ENCODE measurements at regions not wholly inside any gene's neighbourhood (a gene's known extent, or its start where the extent isn't known, plus 50 kb on each side); places are given as distances from the start of the nearest gene placed in this dataset.
"Not testable (repeated sequence)": the region's sequence is repeated elsewhere in the genome, so short reads cannot be mapped to it uniquely, and the experiment has no call there.

DNA sequence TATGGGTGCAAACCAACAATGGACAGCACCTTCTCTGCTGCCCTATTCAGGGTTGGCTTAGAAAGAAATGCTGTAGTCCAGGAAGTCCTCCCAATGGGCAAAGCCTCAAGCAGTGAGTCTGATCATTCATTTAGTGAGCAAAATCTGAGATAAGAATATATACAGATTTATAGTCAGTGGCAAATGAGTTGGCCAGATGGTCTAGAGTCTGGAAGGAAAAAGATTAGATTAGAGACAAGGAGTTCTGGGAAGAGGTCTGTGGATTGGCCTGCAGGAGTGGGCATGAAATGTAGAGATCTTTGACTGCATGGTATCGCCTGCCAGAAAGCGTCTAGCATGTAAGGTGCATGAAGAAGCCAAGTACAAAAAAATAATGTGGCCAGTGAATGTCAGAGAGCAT is 201.9 kb upstream of the PTER start:
- Mint-ChIP-seq H3K27ac (no peak overlapping the region), H3K36me3 (no peaks in the 10 kb centered on the region), H3K4me3 (no peak overlapping the region), H3K4me1 (ENCODE audit: low read depth) (no peaks in the 10 kb centered on the region), H3K9me3 (ENCODE audit: low read depth) (no peaks in the 10 kb centered on the region), H3K27me3 (peaks cover 10% of the 10 kb centered on the region)

DNA sequence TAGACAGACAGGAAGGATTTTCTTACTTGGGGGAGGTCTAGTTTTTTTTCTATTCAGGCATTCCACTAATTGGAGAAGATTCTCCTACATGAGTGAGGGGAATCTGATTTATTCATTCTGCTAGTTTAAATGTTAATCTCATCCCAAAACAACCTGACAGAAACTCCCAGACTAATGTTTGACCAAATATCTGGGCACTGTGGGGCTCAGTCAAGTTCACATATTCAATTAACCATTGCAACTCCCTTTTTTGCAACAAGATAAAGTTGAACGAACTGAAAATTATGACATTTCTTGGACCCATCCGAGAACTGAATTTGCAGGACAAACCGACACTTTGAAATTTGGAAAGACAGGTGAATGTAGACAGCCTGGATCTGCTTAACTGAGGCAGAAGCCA is 194.4 kb upstream of the PTER start:
- Mint-ChIP-seq H3K4me3 (no peak overlapping the region), H3K27me3 (peaks cover 2% of the 10 kb centered on the region), H3K36me3 (no peaks in the 10 kb centered on the region), H3K27ac (no peak overlapping the region), H3K4me1 (ENCODE audit: low read depth) (no peaks in the 10 kb centered on the region), H3K9me3 (ENCODE audit: low read depth) (no peaks in the 10 kb centered on the region)

DNA sequence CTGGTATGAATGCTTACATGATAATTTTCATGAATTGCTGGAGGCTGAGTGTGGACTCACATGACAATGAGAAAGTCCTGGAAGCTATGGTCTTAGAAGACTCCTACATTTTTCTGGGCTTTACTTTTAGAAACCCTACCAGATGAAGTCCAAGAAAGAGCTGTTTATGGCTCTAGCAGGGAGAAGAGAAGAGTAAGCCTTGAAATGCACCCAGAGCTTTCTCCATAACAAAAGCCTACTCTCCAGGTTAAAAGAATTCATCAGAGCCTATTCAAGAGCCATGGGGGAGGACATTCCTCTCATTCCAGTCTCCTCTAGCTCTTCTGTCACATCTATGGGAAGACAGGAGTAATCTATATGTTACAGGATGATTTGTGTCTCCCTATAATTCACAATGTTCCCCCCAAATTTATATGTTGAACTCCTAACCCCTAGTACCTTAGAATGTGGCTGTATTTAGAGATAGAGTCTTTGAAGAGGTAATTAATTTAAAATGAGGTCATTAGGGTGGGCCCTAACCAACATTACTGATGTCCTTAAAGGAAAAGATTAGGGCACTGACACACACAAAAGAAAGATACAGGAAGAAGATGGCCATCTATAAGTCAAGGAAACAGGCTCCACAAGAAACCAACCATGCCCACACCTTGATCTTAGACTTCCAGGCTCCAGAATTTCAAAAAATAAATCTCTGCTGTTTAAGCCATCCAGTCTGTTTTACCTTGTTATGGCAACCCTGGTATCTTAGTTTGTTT is 193.8 kb upstream of the PTER start:
- no peaks in the 10 kb centered on the region for H3K36me3 Mint-ChIP-seq

DNA sequence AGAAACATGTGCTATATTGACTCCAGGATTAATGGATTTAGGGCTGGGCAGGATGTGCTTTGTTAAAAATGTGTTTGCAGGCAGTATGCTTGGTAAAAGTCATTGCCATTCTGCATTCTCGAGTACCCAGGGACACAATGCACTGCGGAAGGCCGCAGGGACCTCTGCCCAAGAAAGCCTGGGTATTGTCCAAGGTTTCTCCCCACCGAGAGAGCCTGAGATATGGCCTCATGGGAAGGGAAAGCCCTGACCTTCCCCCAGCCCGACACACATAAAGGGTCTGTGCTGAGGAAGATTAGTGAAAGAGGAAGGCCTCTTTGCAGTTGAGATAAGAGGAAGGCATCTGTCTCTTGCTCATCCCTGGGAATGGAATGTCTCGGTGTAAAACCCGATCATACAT is 186.7 kb upstream of the PTER start:
- H3K36me3 Mint-ChIP-seq; H3K27ac Mint-ChIP-seq; H3K27me3 Mint-ChIP-seq; H3K4me3 Mint-ChIP-seq; H3K4me1 Mint-ChIP-seq (ENCODE audit: low read depth): not testable (repeated sequence)
- H3K9me3 Mint-ChIP-seq (ENCODE audit: low read depth): peaks cover 14% of the 10 kb centered on the region

More for the DNA sequence above, 193.8 kb upstream of the PTER start:
- peaks cover 2% of the 10 kb centered on the region for H3K27me3 Mint-ChIP-seq
- H3K4me1 Mint-ChIP-seq (ENCODE audit: low read depth): no peaks in the 10 kb centered on the region
- no peak overlapping the region for H3K4me3 Mint-ChIP-seq
- no peak overlapping the region for H3K27ac Mint-ChIP-seq
- H3K9me3 Mint-ChIP-seq (ENCODE audit: low read depth): no peaks in the 10 kb centered on the region

DNA sequence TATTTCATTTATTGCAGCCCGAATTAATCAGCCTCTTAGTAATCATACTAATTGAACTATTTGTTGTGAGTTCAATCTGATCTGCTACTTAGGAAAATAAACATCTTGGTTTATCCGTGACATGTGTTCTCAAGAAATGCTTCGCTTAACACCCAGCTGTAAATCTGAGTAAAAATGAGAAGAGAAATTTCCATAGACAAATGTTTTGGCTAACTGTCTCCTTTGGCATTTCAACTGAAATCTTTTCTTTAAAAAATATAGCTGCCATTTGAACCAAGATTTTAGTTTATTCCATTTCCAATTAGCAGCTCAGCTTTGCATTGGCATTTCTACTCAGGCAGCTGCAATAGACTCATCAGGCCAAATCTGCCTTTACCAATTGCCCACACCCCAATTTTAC is 180.5 kb upstream of the PTER start:
- Mint-ChIP-seq H3K9me3 (ENCODE audit: low read depth) (peaks cover 18% of the 10 kb centered on the region), H3K27ac (no peak overlapping the region), H3K4me1 (ENCODE audit: low read depth) (no peaks in the 10 kb centered on the region), H3K36me3 (no peaks in the 10 kb centered on the region), H3K4me3 (no peak overlapping the region), H3K27me3 (peaks cover 2% of the 10 kb centered on the region)

DNA sequence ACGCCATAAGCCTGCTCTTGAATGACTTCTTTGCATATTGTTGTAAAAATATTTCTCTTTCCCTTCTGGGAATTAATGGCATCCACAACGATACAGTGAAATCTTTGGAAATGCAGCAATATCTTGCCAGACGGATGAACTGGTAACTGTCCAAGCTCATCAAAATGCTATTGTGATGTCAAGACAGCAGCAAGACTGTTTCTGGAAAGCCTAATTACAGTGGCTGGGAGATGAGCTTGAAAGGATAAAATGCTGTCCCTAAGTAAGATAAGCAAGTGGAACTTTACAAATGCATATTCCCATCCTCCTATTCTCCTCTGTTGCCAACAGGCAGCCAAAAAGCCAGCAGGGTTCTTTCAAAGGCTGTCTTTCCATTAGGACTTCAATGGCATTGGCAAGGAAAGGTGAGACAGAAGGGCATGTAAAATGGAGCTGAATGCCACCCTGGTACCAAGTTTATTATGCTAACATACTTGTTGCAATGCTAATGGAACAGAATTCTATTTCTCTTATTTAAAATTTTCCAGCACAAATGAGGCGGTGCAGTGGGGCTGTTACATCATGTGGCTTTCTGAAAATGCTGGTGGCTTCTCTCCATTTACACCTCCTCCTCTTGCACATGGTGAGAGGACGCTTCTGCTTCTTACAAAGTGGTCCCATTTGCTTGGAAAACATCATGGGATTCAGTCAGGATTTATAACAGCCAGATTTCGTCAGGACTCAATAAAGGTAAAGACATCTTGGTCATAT is 178.3 kb upstream of the PTER start:
- H3K27ac Mint-ChIP-seq: no peak overlapping the region

DNA sequence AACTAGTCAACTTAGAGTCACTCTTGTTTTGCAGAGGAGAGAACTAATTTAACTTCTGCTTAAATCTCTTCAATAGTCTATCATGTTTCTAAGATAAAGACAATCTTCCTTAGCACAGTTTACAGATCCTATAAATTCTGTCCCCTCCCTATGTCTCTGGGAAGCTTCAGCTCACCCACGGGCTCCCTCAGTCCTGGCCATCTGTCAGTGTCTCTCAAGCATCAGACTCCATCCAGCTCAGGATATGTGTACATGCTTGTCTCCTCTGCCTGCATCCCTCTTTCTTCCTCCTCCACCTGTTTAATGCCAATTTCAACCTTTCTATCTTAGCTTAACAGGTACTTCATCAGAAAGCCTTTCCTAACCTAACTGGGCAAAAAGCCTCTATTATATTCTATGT is 177.1 kb upstream of the PTER start:
- peaks cover 4% of the 10 kb centered on the region for H3K9me3 Mint-ChIP-seq (ENCODE audit: low read depth)
- H3K4me3 Mint-ChIP-seq: no peak overlapping the region
- peaks cover 4% of the 10 kb centered on the region for H3K27me3 Mint-ChIP-seq
- H3K4me1 Mint-ChIP-seq (ENCODE audit: low read depth): no peaks in the 10 kb centered on the region
- no peaks in the 10 kb centered on the region for H3K36me3 Mint-ChIP-seq
- no peak overlapping the region for H3K27ac Mint-ChIP-seq

More for the DNA sequence above, 178.3 kb upstream of the PTER start:
- peaks cover 2% of the 10 kb centered on the region for H3K27me3 Mint-ChIP-seq
- H3K4me1 Mint-ChIP-seq (ENCODE audit: low read depth): no peaks in the 10 kb centered on the region
- H3K36me3 Mint-ChIP-seq: no peaks in the 10 kb centered on the region
- no peak overlapping the region for H3K4me3 Mint-ChIP-seq
- peaks cover 5% of the 10 kb centered on the region for H3K9me3 Mint-ChIP-seq (ENCODE audit: low read depth)

DNA sequence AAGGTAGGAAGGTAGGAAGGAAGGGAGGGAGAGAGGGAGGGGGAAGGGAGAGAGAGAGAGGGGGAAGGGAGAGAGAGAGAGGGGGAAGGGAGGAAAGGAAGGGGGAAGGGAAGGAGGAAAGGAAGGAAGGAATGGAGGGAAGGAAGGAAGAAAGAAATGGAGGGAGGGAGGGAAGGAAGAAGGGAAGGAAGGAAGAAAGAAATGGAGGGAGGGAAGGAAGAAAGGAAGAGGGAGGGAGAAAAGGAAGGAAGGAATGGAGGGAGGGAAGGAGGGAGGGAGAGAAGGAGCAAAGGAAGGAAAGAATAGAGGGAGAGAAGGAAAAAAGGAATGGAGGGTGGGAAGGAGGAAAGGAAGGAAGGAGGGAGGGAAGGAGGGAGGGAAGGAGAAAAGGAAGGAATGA is 176.4 kb upstream of the PTER start:
- no peak overlapping the region for H3K4me3 Mint-ChIP-seq

DNA sequence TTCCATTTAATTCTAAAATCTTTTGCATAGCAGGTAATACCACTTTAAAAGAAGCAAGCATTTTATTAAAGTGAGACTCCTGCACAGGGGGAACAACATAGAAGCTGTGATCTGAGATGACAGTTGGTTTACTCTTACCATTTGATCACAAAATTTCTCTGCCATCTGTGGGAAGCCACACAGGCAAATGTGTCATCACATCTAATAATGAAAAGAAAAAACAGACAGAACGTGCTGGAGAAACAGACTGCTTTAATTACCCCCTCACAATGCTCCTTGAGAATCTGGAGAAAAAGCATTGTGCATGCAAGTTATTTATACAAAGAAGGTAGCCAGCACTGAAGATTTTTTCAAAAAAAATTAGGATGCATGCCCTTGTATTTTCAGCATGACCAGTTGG is 165.2 kb upstream of the PTER start:
- Mint-ChIP-seq H3K27ac (no peak overlapping the region), H3K27me3 (peaks cover 4% of the 10 kb centered on the region), H3K9me3 (ENCODE audit: low read depth) (peaks cover 3% of the 10 kb centered on the region), H3K36me3 (no peaks in the 10 kb centered on the region), H3K4me1 (ENCODE audit: low read depth) (no peaks in the 10 kb centered on the region), H3K4me3 (no peak overlapping the region)

More for the DNA sequence above, 176.4 kb upstream of the PTER start:
- Mint-ChIP-seq H3K27me3 (peaks cover 4% of the 10 kb centered on the region), H3K36me3 (no peaks in the 10 kb centered on the region), H3K27ac (no peak overlapping the region), H3K9me3 (ENCODE audit: low read depth) (peaks cover 4% of the 10 kb centered on the region), H3K4me1 (ENCODE audit: low read depth) (no peaks in the 10 kb centered on the region)

DNA sequence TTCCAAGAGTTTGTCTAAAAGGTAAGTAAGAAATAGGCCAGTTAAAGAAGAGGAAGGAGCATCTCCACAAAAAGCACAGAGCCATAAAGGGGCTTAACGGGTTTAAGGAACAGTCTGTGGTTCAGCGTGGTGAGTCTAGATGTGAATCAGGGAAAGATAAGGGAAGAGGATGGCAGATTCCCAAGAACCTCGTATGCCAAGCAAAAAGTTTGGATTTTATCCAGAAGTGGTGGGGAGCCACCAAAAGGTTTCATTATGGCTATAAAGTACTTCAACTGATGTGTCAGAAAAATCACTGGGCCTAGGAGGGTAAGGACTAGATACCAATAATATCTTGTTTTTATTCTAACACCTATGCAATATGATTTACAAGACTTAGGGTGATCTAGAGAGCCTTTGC is 161.9 kb upstream of the PTER start:
- no peak overlapping the region for H3K4me3 Mint-ChIP-seq
- no peak overlapping the region for H3K27ac Mint-ChIP-seq
- peaks cover 4% of the 10 kb centered on the region for H3K27me3 Mint-ChIP-seq

DNA sequence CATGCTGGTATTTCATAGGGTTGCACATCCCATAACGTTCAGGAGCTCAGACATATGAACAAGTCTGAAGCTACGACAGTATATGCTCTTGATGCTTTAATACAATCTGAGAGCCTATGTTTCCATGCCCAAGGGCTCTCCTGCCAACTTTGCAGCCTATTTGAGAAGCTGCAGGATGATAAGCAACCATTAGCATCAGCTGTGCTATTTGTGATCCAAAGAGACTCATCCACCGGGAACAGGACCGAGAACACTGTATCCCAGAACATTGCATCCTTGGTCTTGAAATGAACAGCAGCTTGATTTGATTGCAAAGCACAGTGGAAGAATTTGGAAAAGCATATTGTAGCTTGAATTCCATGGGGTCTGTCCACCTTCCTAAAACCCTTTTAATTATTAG is 156.2 kb upstream of the PTER start:
- H3K4me3 Mint-ChIP-seq: no peak overlapping the region
- no peaks in the 10 kb centered on the region for H3K9me3 Mint-ChIP-seq (ENCODE audit: low read depth)
- H3K4me1 Mint-ChIP-seq (ENCODE audit: low read depth): no peaks in the 10 kb centered on the region
- no peak overlapping the region for H3K27ac Mint-ChIP-seq
- H3K36me3 Mint-ChIP-seq: no peaks in the 10 kb centered on the region
- peaks cover 5% of the 10 kb centered on the region for H3K27me3 Mint-ChIP-seq

More for the DNA sequence above, 161.9 kb upstream of the PTER start:
- Mint-ChIP-seq H3K9me3 (ENCODE audit: low read depth) (peaks cover 3% of the 10 kb centered on the region), H3K4me1 (ENCODE audit: low read depth) (no peaks in the 10 kb centered on the region), H3K36me3 (no peaks in the 10 kb centered on the region)

DNA sequence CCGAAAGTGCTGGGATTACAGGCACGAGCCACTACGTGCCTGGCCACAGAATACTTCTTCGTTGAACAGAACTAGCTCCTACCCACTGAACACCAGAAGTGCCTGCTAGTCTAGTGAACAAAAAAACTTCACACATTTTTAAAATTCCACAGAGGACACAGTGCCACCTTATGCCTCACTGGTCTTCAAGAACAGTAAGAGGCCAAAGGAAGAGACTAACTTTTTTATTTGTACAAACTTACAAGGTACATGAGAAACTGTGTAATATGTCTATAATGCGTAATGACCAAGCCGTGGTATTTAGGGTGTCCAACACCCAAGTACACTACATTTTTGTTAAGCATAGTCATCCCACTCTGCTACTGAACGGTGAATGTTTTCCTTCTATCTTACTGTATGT is 144.4 kb upstream of the PTER start:
- Mint-ChIP-seq H3K36me3 (no peaks in the 10 kb centered on the region), H3K27me3 (peaks cover 3% of the 10 kb centered on the region), H3K4me3 (no peak overlapping the region), H3K4me1 (ENCODE audit: low read depth) (no peaks in the 10 kb centered on the region), H3K9me3 (ENCODE audit: low read depth) (peaks cover 1% of the 10 kb centered on the region), H3K27ac (no peak overlapping the region)

DNA sequence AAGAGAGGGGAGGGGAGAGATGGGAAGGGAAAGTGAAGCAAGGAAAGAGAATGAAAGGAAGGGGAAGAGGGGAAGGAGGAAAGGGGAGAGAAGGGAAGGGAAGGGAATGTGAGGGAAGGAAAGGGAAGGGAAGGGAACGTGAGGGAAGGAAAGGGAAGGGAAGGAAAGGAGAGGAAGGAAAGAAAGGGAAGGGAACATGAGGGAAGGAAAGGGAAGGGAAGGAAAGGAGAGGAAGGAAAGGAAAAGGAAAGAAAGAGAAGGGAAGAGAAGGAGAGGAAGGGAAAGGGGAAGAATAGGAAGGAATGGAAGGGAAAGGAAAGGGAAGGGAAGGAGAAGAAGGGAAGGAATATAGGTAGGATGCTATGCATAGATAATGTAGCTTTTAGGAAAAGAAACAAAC is 139.7 kb upstream of the PTER start:
- Mint-ChIP-seq H3K27ac (no peak overlapping the region), H3K9me3 (ENCODE audit: low read depth) (no peaks in the 10 kb centered on the region), H3K36me3 (no peaks in the 10 kb centered on the region), H3K4me1 (ENCODE audit: low read depth) (no peaks in the 10 kb centered on the region), H3K27me3 (peaks cover 4% of the 10 kb centered on the region), H3K4me3 (no peak overlapping the region)

DNA sequence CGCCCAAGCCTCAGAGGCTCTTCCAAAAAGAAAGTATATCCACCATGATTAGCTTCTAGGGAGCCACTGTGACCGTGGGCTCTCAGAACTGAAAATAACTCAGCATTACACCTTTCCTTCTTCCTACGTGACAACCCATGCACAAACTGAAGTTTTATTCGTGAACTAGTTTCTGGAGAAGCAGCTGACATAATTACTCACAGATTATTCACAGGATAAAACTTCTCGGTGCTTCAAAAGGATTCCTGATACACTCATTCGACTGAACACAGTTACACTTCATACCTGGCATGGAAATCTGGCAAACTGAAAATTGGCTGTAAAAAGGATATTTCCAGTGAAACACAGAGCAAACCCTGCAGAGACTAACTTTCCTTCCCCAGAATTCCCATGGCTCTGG is 139.2 kb upstream of the PTER start:
- H3K4me3 Mint-ChIP-seq: no peak overlapping the region
- H3K27me3 Mint-ChIP-seq: peaks cover 4% of the 10 kb centered on the region
- H3K4me1 Mint-ChIP-seq (ENCODE audit: low read depth): no peaks in the 10 kb centered on the region
- H3K27ac Mint-ChIP-seq: no peak overlapping the region
- H3K36me3 Mint-ChIP-seq: no peaks in the 10 kb centered on the region
- H3K9me3 Mint-ChIP-seq (ENCODE audit: low read depth): no peaks in the 10 kb centered on the region

DNA sequence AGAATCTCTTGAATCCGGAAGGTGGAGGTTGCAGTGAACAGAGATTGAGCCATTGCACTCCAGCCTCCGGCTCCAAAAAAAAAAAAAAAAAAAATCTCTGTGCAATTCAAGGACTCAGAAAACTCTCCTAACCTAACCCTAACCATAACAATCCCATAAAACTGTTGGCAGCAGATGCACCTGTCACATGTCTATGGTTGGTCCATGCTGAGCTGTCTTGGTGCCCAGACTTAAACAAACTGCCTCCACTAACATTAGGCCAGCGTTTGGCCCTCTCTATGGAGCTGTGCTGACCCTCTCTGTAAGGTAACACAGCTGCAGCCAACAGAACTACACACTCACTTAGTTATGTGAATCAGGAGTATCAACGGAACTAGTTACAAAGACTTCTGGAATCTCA is 132.5 kb upstream of the PTER start:
- H3K27me3 Mint-ChIP-seq: peaks cover 4% of the 10 kb centered on the region
- H3K4me3 Mint-ChIP-seq: no peak overlapping the region
- H3K9me3 Mint-ChIP-seq (ENCODE audit: low read depth): no peaks in the 10 kb centered on the region
- no peak overlapping the region for H3K27ac Mint-ChIP-seq
- no peaks in the 10 kb centered on the region for H3K36me3 Mint-ChIP-seq
- H3K4me1 Mint-ChIP-seq (ENCODE audit: low read depth): no peaks in the 10 kb centered on the region

DNA sequence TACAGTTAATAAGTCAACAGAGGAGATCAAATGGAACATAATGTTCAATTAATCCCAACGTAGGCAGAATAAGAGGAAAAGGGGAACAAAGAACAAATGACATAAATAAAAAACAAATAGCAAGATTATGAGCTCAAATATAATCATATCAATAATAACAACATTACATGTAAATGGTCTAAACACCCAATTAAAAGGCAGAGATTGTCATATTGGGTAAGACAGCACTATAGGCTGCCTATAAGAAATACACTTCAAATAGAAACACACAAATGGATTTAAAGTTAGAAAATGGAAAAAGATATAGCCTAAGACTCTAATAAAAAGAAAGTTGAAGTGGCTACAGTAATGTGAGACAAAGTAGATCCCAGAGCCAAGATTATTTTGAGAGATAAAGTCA is 126.4 kb upstream of the PTER start:
- peaks cover 2% of the 10 kb centered on the region for H3K27me3 Mint-ChIP-seq
- no peaks in the 10 kb centered on the region for H3K36me3 Mint-ChIP-seq
- peaks cover 6% of the 10 kb centered on the region for H3K9me3 Mint-ChIP-seq (ENCODE audit: low read depth)
- no peak overlapping the region for H3K4me3 Mint-ChIP-seq
- H3K4me1 Mint-ChIP-seq (ENCODE audit: low read depth): no peaks in the 10 kb centered on the region
- H3K27ac Mint-ChIP-seq: no peak overlapping the region
